RWPE2 (cell line): ENCODE measurements at regions not wholly inside any gene's neighbourhood (a gene's known extent, or its start where the extent isn't known, plus 50 kb on each side); places are given as distances from the start of the nearest gene placed in this dataset.

Experiments used
- ATAC-seq: fragments of 200-7000 bp; cut with Tn5 transposase; 3 replicates; pipeline ENCODE4 v1.9.1; 2021; ENCODE audit warnings: low read depth
- DNase-seq: peaks from one replicate; pipeline ENCODE4 v3.0.0-alpha.2; 2020; ENCODE audit warnings: low spot score
- H3K27ac ChIP-seq: fragments of 450-650 bp; 2 replicates; pipeline ENCODE4 v1.5.1; 2017; ENCODE audit warnings: mild to moderate bottlenecking; ENCODE audit not compliant: poor library complexity, severe bottlenecking
- H3K27me3 ChIP-seq: fragments of 250-450 bp; sonication (Bioruptor Pico); 2 replicates; pipeline ENCODE4 v1.5.1; 2021; ENCODE audit warnings: mild to moderate bottlenecking, moderate library complexity; ENCODE audit not compliant: insufficient read depth, poor library complexity, severe bottlenecking
- H3K36me3 ChIP-seq: fragments of 250-450 bp; sonication (Bioruptor Pico); 2 replicates; pipeline ENCODE4 v1.5.1; 2020; ENCODE audit warnings: low read depth, mild to moderate bottlenecking, moderate library complexity
- H3K4me1 ChIP-seq: fragments of 250-450 bp; sonication (Bioruptor Pico); 2 replicates; pipeline ENCODE4 v1.5.1; 2021; ENCODE audit warnings: mild to moderate bottlenecking, moderate library complexity; ENCODE audit not compliant: insufficient read depth, poor library complexity, severe bottlenecking
- H3K4me3 ChIP-seq: fragments of 250-450 bp; sonication (Bioruptor Pico); 2 replicates; pipeline ENCODE4 v1.5.1; 2021; ENCODE audit warnings: mild to moderate bottlenecking, moderate library complexity; ENCODE audit not compliant: severe bottlenecking
- H3K9me3 ChIP-seq: fragments of 250-450 bp; sonication (Bioruptor Pico); 2 replicates; pipeline ENCODE4 v1.5.1; 2021; ENCODE audit warnings: mild to moderate bottlenecking, moderate library complexity; ENCODE audit not compliant: severe bottlenecking
- CTCF ChIP-seq: fragments of 450-650 bp; IDR thresholded peaks from one replicate; pipeline ENCODE4 v1.5.1; 2017; ENCODE audit warnings: mild to moderate bottlenecking, moderate library complexity; ENCODE audit not compliant: poor library complexity, severe bottlenecking

- ATAC-seq (no peak), DNase-seq (no peak)
- Histone ChIP-seq H3K27ac (no peak overlapping the region), H3K36me3 (no peaks in the 10 kb centered on the region), H3K9me3 (no peaks in the 10 kb centered on the region), H3K27me3 (no peaks in the 10 kb centered on the region), H3K4me3 (no peak overlapping the region), H3K4me1 (no peaks in the 10 kb centered on the region)
- no peak for TF ChIP-seq CTCF
These were observed 105.5 kb upstream of the ZNF217 start for GRCh38 chr20:53699085-53699674.

- Histone ChIP-seq H3K36me3 (no peaks in the 10 kb centered on the region), H3K4me1 (no peaks in the 10 kb centered on the region), H3K27ac (no peak overlapping the region), H3K4me3 (no peak overlapping the region), H3K27me3 (no peaks in the 10 kb centered on the region), H3K9me3 (no peaks in the 10 kb centered on the region)
- DNase-seq (no peak), ATAC-seq (no peak)
- TF ChIP-seq CTCF, result no peak
These were observed 104.8 kb upstream of the ZNF217 start for GRCh38 chr20:53698371-53698978.

- H3K27ac ChIP-seq, result no peak overlapping the region
- H3K4me1 ChIP-seq, result peaks cover 9% of the 10 kb centered on the region
- ATAC-seq (no peak), DNase-seq (no peak)
- no peak for TF ChIP-seq CTCF
- no peaks in the 10 kb centered on the region for H3K36me3 ChIP-seq
- H3K27me3 ChIP-seq, result no peaks in the 10 kb centered on the region
- no peak overlapping the region for H3K4me3 ChIP-seq
- no peaks in the 10 kb centered on the region for H3K9me3 ChIP-seq
These were observed 102.3 kb upstream of the ZNF217 start for GRCh38 chr20:53695797-53696527.

GRCh38 chr20:53693262-53693871 is 99.7 kb upstream of the ZNF217 start:
- no peak for TF ChIP-seq CTCF
- Histone ChIP-seq H3K36me3 (no peaks in the 10 kb centered on the region), H3K27me3 (no peaks in the 10 kb centered on the region), H3K4me1 (peaks cover 9% of the 10 kb centered on the region), H3K4me3 (no peak overlapping the region), H3K9me3 (no peaks in the 10 kb centered on the region), H3K27ac (no peak overlapping the region)
- ATAC-seq, result no peak
- DNase-seq, result no peak
